Tibial nerve (tissue), 4 donors: ENCODE measurements at regions not wholly inside any gene's neighbourhood (a gene's known extent, or its start where the extent isn't known, plus 50 kb on each side); places are given as distances from the start of the nearest gene placed in this dataset.

ENCODE experiments used
- DNase-seq, 2 donors: peaks; one replicate each; pipeline ENCODE4 v3.0.0-alpha.2; 2019; ENCODE audit warnings: low spot score in 2 of 2
- H3K27ac ChIP-seq, 4 donors: fragments of 200-600 bp; sonication (generic) in 3 of 4; one replicate each; pipeline ENCODE4 v1.5.1; 2017 to 2019; ENCODE audit warnings: mild to moderate bottlenecking in 1 of 4
- H3K27me3 ChIP-seq, 2 donors: fragments of 200-600 bp; sonication (generic) in 1 of 2; one replicate each; pipeline versions ENCODE4 v1.5.1 to v1.6.0; 2017 to 2019
- H3K36me3 ChIP-seq, 3 donors: fragments of 200-600 bp; sonication (generic); one replicate each; pipeline ENCODE4 v1.5.1; 2018 to 2019
- H3K4me1 ChIP-seq, 4 donors: fragments of 200-600 bp; sonication (generic) in 3 of 4; one replicate each; pipeline ENCODE4 v1.5.1; 2017 to 2019
- H3K4me3 ChIP-seq, 4 donors: fragments of 200-600 bp; sonication (generic) in 3 of 4; one replicate each; pipeline ENCODE4 v1.5.1; 2017 to 2019; ENCODE audit warnings: mild to moderate bottlenecking in 1 of 4, moderate library complexity in 1 of 4
- H3K9me3 ChIP-seq, 4 donors: fragments of 200-600 bp; sonication (generic) in 3 of 4; one replicate each; pipeline ENCODE4 v1.5.1; 2017 to 2019
- EP300 ChIP-seq, 2 donors: sonication (generic); formaldehyde crosslinking; IDR thresholded peaks; one replicate each; pipeline ENCODE4 v1.6.1; 2017; ENCODE audit warnings: antibody characterized with exemption in 2 of 2, mild to moderate bottlenecking in 1 of 2
- POLR2A ChIP-seq, 2 donors: fragments of 450-650 bp; IDR thresholded peaks; one replicate each; pipeline ENCODE4 v1.6.1; 2017; ENCODE audit warnings: antibody characterized with exemption in 2 of 2, mild to moderate bottlenecking in 2 of 2, moderate library complexity in 2 of 2
- WGBS, 2 donors: methylation state at CpG; one replicate each; pipeline ENCODE4 v1.1.5; 2018; 5-methylcytosine and 5-hydroxymethylcytosine counted together
- TF ChIP-seq, protein P1 (sequence below), 5 experiments: fragments of 200-600 bp in 3 of 5; fragments of 450-650 bp in 2 of 5; sonication (generic) in 3 of 5; IDR thresholded peaks; one replicate each; pipeline ENCODE4 v1.5.1; 2016 to 2019; ENCODE audit warnings: antibody characterized with exemption in 5 of 5, mild to moderate bottlenecking in 3 of 5, moderate library complexity in 2 of 5

DNA sequence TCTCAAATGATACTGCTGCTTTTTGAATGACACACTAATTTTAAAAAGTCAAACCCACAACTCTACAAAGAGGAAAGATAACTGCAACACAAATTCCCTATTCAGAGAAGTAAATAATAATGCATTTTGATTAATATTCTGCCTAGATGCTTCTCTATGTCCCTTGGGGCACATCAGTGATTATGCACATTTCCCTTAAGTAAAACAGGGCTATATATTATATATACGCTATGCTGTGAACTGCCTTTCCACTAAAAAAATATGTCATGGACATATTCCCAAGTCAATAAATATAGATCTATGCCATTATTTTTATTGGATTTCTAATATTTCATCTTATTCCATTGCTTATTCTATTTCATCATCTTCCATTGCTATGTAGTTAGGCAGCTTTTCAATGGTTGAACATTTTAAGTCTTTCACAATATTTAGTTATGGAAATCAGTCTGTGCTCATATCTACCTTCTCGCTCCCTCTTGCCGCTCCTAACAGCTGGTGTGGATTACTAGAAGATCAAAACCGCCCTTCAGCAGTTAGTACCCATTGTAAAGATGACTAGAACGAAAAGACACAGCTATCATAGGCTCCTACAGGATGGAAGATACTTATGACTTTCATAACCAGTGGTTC is 468.2 kb upstream of the GOT2 start:
- Histone ChIP-seq H3K27ac (no peak overlapping the region), H3K27me3 (peaks cover 0 to 2% of the 10 kb centered on the region in 2 donors), H3K4me1 (no peaks in the 10 kb centered on the region), H3K9me3 (no peaks in the 10 kb centered on the region), H3K36me3 (no peaks in the 10 kb centered on the region), H3K4me3 (no peak overlapping the region)
- no peak for DNase-seq
- WGBS, 2 donors: 86 to 92% methylated on average over 5 of the region's 5 CpGs
- TF ChIP-seq, protein P1, sequence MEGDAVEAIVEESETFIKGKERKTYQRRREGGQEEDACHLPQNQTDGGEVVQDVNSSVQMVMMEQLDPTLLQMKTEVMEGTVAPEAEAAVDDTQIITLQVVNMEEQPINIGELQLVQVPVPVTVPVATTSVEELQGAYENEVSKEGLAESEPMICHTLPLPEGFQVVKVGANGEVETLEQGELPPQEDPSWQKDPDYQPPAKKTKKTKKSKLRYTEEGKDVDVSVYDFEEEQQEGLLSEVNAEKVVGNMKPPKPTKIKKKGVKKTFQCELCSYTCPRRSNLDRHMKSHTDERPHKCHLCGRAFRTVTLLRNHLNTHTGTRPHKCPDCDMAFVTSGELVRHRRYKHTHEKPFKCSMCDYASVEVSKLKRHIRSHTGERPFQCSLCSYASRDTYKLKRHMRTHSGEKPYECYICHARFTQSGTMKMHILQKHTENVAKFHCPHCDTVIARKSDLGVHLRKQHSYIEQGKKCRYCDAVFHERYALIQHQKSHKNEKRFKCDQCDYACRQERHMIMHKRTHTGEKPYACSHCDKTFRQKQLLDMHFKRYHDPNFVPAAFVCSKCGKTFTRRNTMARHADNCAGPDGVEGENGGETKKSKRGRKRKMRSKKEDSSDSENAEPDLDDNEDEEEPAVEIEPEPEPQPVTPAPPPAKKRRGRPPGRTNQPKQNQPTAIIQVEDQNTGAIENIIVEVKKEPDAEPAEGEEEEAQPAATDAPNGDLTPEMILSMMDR (IDR thresholded peaks at IDR 0.05): no peak
- TF ChIP-seq POLR2A (IDR thresholded peaks at IDR 0.05) (no peak), EP300 (IDR thresholded peaks at IDR 0.05) (no peak)

GRCh38 chr16:59201821-59202220 is 467.7 kb upstream of the GOT2 start:
- DNase-seq: no peak
- Histone ChIP-seq H3K27ac (no peak overlapping the region), H3K4me3 (no peak overlapping the region), H3K9me3 (no peaks in the 10 kb centered on the region), H3K36me3 (no peaks in the 10 kb centered on the region), H3K27me3 (peaks cover 0 to 2% of the 10 kb centered on the region in 2 donors), H3K4me1 (no peaks in the 10 kb centered on the region)
- 72 to 80% methylated on average over 1 of the region's 1 CpG for WGBS, 2 donors
- TF ChIP-seq, protein P1 (IDR thresholded peaks at IDR 0.05): no peak
- TF ChIP-seq POLR2A (IDR thresholded peaks at IDR 0.05) (no peak), EP300 (IDR thresholded peaks at IDR 0.05) (no peak)

DNA sequence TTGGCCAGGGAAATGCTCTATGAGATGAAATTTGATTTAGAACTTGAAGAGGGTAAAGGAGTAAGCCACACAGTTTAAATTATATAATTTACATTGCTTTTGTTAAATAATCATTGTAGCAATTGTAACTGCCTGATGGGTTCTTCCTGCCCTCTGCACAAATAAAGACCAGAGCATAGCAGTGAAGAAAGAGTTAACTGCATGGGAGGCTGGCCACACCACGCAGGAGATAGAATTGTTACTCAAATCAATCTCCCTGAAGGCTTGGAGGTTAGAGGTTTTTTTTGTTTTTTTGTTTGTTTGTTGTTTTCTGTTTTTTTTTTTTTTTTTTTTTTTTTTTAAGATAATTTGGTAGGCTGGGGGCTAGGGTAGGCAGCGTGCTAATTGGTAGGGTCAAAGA is 467.0 kb upstream of the GOT2 start:
- TF ChIP-seq POLR2A (IDR thresholded peaks at IDR 0.05) (no peak), EP300 (IDR thresholded peaks at IDR 0.05) (no peak)
- TF ChIP-seq, protein P1 (IDR thresholded peaks at IDR 0.05): no peak
- H3K36me3 ChIP-seq: no peaks in the 10 kb centered on the region
- DNase-seq: no peak
- peaks cover 0 to 2% of the 10 kb centered on the region in 2 donors for H3K27me3 ChIP-seq
- H3K9me3 ChIP-seq: no peaks in the 10 kb centered on the region
- no peak overlapping the region for H3K27ac ChIP-seq
- 14 to 15% methylated on average over 2 of the region's 2 CpGs for WGBS, 2 donors
- H3K4me1 ChIP-seq: no peaks in the 10 kb centered on the region
- H3K4me3 ChIP-seq: no peak overlapping the region

DNA sequence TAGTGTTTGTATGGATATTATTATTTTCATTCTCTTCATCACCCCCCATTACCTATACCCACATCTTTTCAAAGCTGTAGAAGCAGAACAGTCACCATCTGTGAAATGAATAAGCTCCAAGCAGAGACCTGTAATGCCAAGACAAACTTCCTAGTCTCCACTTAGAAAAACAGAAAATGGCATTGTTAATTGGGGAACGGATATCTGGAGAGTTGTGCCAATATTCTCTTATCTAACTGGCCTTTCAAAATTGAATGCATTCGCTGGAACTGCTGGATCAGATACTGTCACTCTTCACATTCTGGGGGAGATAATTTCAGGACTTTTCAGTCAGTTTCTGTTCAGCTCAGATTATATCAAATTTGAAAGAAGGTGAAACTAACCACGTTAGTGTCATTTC is 464.4 kb upstream of the GOT2 start:
- TF ChIP-seq POLR2A (IDR thresholded peaks at IDR 0.05): no peak
- H3K27me3 ChIP-seq: peaks cover 0 to 2% of the 10 kb centered on the region in 2 donors
- H3K9me3 ChIP-seq: no peaks in the 10 kb centered on the region
- no peak overlapping the region for H3K27ac ChIP-seq
- H3K36me3 ChIP-seq: no peaks in the 10 kb centered on the region
- H3K4me3 ChIP-seq: no peak overlapping the region
- 33 to 47% methylated on average over 3 of the region's 3 CpGs for WGBS, 2 donors
- DNase-seq: no peak
- no peaks in the 10 kb centered on the region for H3K4me1 ChIP-seq

- TF ChIP-seq POLR2A (IDR thresholded peaks at IDR 0.05): no peak
- TF ChIP-seq, protein P1 (IDR thresholded peaks at IDR 0.05): no peak
- no peak for TF ChIP-seq EP300 (IDR thresholded peaks at IDR 0.05)
- 82 to 92% methylated on average over 2 of the region's 2 CpGs for WGBS, 2 donors
Observed at GRCh38 chr16:59195242-59195641, 461.1 kb upstream of the GOT2 start.

More at GRCh38 chr16:59195242-59195641, 461.1 kb upstream of the GOT2 start:
- Histone ChIP-seq H3K27me3 (peaks cover 0 to 2% of the 10 kb centered on the region in 2 donors), H3K4me3 (no peak overlapping the region), H3K9me3 (no peaks in the 10 kb centered on the region), H3K36me3 (no peaks in the 10 kb centered on the region), H3K27ac (no peak overlapping the region), H3K4me1 (no peaks in the 10 kb centered on the region)
- no peak for DNase-seq
